ENCODE measurements at regions not wholly inside any gene's neighbourhood (a gene's known extent, or its start where the extent isn't known, plus 50 kb on each side); places are given as distances from the start of the nearest gene placed in this dataset.
"Not testable (repeated sequence)": the region's sequence is repeated elsewhere in the genome, so short reads cannot be mapped to it uniquely, and the experiment has no call there.

DNA sequence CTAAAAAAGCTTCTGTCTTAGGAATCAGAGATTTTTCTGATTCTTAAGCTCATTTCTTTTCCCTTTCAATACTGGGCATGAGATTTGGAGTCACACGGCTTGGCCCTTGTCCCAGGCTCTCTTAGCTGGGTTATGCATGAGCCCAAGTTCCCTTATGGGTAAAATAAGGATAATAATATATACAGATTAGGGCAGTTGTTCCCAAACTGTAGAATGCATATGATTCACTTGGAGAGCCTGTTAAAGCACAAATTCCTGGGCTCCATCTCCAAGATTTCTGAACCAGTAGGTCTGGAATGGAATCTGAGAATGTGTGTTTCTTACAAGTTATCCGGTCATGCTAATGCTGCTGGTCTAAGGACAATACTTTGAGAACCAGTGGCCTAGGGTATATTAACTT lies 154.0 kb downstream of the REEP3 start:
- Histone ChIP-seq H3K9me3 (ENCODE audit: control insufficient read depth, low read length) (no peaks in the 10 kb centered on the region), H3K27me3 (ENCODE audit: control insufficient read depth in 1 of 2, insufficient read depth in 2 of 2, low read length in 1 of 2) (no peaks in the 10 kb centered on the region), H3K4me1 (ENCODE audit: control insufficient read depth in 1 of 2, insufficient read depth in 2 of 2, low read length in 2 of 2) (peaks cover 0 to 5% of the 10 kb centered on the region in 2 donors), H3K4me3 (ENCODE audit: low read length in 2 of 2) (no peak overlapping the region), H3K36me3 (ENCODE audit: control insufficient read depth in 1 of 2, insufficient read depth in 2 of 2, low read length in 1 of 2) (no peaks in the 10 kb centered on the region), H3K27ac (ENCODE audit: low read depth in 1 of 2, low read length in 2 of 2) (no peak overlapping the region)
- intact Hi-C loops (cut with DNase I): no loop called here
- DNase-seq (no peak), ATAC-seq (ENCODE audit: low FRiP score) (no peak)
- 65 to 69% methylated on average over 2 of the region's 2 CpGs for WGBS, 2 donors

DNA sequence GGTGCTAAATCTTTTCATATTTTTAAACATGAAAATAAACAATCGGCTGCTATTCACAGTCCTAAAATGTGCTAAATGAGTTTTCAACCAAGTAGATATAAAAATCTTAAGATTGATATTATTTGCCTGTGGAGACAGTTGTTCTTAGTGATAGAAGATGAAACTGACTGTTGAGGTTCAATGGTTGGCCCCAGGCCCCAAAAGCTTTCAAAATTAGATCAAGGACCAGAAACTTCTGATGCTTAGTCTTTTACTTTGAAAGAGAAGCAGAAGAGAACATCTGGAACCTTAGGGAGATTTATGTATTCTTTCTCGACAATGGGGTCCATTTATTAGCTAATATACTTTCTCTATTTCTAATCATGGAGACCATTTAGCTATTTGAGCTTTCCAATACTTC lies 155.8 kb downstream of the REEP3 start:
- Histone ChIP-seq H3K27me3 (ENCODE audit: control insufficient read depth in 1 of 2, insufficient read depth in 2 of 2, low read length in 1 of 2) (no peaks in the 10 kb centered on the region), H3K27ac (ENCODE audit: low read depth in 1 of 2, low read length in 2 of 2) (no peak overlapping the region), H3K4me3 (ENCODE audit: low read length in 2 of 2) (no peak overlapping the region), H3K9me3 (ENCODE audit: control insufficient read depth, low read length) (no peaks in the 10 kb centered on the region), H3K36me3 (ENCODE audit: control insufficient read depth in 1 of 2, insufficient read depth in 2 of 2, low read length in 1 of 2) (no peaks in the 10 kb centered on the region), H3K4me1 (ENCODE audit: control insufficient read depth in 1 of 2, insufficient read depth in 2 of 2, low read length in 2 of 2) (no peaks in the 10 kb centered on the region)
- DNase-seq (no peak), ATAC-seq (ENCODE audit: low FRiP score) (no peak)
- 72 to 80% methylated on average over 2 of the region's 2 CpGs for WGBS, 2 donors
- intact Hi-C loops (cut with DNase I): no loop called here

DNA sequence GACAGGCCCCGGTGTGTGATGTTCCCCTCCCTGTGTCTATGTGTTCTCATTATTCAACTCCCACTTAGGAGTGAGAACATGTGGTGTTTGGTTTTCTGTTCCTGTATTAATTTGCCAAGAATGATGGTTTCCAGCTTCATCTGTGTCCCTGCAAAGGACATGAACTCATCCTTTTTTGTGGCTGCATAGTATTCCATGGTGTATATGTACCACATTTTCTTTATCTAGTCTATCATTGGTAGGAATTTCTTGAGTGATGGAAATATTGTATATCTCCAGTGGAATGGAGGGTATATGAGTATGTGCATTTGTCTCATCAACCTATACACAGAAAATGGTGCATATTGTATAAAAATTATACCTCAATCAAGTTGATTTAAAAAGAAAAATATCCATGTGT lies 159.3 kb downstream of the REEP3 start:
- intact Hi-C loops (cut with DNase I); ATAC-seq (ENCODE audit: low FRiP score); H3K36me3 ChIP-seq (ENCODE audit: control insufficient read depth in 1 of 2, insufficient read depth in 2 of 2, low read length in 1 of 2); H3K4me1 ChIP-seq (ENCODE audit: control insufficient read depth in 1 of 2, insufficient read depth in 2 of 2, low read length in 2 of 2); H3K9me3 ChIP-seq (ENCODE audit: control insufficient read depth, low read length); H3K27me3 ChIP-seq (ENCODE audit: control insufficient read depth in 1 of 2, insufficient read depth in 2 of 2, low read length in 1 of 2); H3K27ac ChIP-seq (ENCODE audit: low read depth in 1 of 2, low read length in 2 of 2); H3K4me3 ChIP-seq (ENCODE audit: low read length in 2 of 2); DNase-seq: not testable (repeated sequence)
- WGBS, 2 donors: 95 to 100% methylated on average over 1 of the region's 1 CpG

DNA sequence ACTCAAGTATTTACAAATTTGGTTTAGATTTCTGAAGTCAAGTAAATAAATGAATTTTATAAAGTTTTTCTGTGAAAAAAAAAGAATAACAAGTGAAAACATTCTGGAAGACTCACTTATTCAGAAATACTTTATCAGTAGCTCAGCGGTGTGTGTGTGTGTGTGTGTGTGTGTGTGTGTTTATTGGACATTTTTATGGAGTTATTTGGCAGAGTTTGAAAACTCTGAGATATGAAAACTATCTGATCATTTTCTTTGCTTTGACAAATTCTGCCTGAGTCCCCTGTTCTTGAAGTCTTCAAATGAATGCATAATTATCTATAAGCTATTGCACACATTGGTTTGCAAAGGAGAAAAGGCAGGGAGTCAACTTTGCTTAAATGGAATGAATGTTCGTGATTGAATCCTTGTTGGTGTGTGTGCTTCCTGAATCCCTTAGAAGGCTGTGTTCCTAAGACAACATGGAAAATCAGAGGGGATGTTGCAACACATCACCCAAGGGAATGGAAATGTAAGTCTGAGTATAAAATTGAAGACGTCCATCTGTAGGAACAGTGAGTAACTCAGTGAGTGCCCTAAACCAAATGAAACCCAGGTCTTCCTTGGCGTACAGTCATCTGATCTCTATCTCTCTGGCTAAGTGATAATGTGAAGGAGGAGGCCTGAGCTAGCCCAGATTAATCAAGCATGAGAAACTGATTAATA lies 160.9 kb downstream of the REEP3 start:
- Histone ChIP-seq H3K9me3 (ENCODE audit: control insufficient read depth, low read length) (no peaks in the 10 kb centered on the region), H3K27me3 (ENCODE audit: control insufficient read depth in 1 of 2, insufficient read depth in 2 of 2, low read length in 1 of 2) (no peaks in the 10 kb centered on the region), H3K4me3 (ENCODE audit: low read length in 2 of 2) (no peak overlapping the region), H3K36me3 (ENCODE audit: control insufficient read depth in 1 of 2, insufficient read depth in 2 of 2, low read length in 1 of 2) (no peaks in the 10 kb centered on the region), H3K4me1 (ENCODE audit: control insufficient read depth in 1 of 2, insufficient read depth in 2 of 2, low read length in 2 of 2) (peaks cover 0 to 3% of the 10 kb centered on the region in 2 donors), H3K27ac (ENCODE audit: low read depth in 1 of 2, low read length in 2 of 2) (no peak overlapping the region)
- intact Hi-C loops (cut with DNase I): no loop called here
- WGBS, 2 donors: 41 to 56% methylated on average over 4 of the region's 4 CpGs
- DNase-seq (no peak), ATAC-seq (ENCODE audit: low FRiP score) (peak; percentile 84)

DNA sequence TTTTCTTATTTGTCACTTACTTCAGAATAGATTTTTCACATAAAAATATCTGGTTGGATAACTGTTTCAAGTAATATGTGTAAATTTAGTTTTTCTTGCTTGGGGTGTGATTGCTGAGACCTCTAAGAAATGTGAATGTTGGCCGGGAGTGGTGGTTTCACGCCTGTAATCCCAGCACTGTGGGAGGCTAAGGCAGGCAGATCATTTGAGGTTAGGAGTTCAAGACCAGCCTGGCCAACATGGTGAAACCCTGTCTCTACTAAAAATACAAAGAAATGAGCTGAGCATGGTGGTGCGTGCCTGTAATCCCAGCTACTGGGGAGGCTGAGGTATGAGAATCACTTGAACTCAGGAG lies 161.5 kb downstream of the REEP3 start:
- H3K4me1 ChIP-seq (ENCODE audit: control insufficient read depth in 1 of 2, insufficient read depth in 2 of 2, low read length in 2 of 2); intact Hi-C loops (cut with DNase I); H3K9me3 ChIP-seq (ENCODE audit: control insufficient read depth, low read length); DNase-seq; H3K36me3 ChIP-seq (ENCODE audit: control insufficient read depth in 1 of 2, insufficient read depth in 2 of 2, low read length in 1 of 2); H3K4me3 ChIP-seq (ENCODE audit: low read length in 2 of 2); H3K27me3 ChIP-seq (ENCODE audit: control insufficient read depth in 1 of 2, insufficient read depth in 2 of 2, low read length in 1 of 2); ATAC-seq (ENCODE audit: low FRiP score); H3K27ac ChIP-seq (ENCODE audit: low read depth in 1 of 2, low read length in 2 of 2): not testable (repeated sequence)
- 88 to 91% methylated on average over 3 of the region's 3 CpGs for WGBS, 2 donors

DNA sequence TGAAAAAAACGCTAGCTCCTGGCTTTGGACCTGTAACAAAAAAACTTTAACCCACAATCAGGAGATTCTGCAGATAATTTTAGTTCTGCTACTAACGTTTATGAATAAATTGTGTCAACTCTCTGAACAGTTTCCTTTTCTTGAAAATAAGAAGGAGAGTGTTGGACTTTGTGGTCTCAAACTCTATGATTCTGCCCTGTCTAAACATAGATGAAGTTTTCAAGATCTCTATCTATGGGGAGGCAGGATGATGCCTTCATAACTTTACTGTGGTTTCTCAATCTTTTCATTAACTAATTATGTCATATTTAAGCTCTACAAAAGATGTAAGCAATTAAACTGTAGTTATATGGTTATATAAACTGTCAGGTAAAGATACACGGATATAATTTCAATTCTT lies 162.0 kb downstream of the REEP3 start:
- Histone ChIP-seq H3K36me3 (ENCODE audit: control insufficient read depth in 1 of 2, insufficient read depth in 2 of 2, low read length in 1 of 2) (no peaks in the 10 kb centered on the region), H3K27me3 (ENCODE audit: control insufficient read depth in 1 of 2, insufficient read depth in 2 of 2, low read length in 1 of 2) (no peaks in the 10 kb centered on the region), H3K4me1 (ENCODE audit: control insufficient read depth in 1 of 2, insufficient read depth in 2 of 2, low read length in 2 of 2) (peaks cover 0 to 3% of the 10 kb centered on the region in 2 donors), H3K4me3 (ENCODE audit: low read length in 2 of 2) (no peak overlapping the region), H3K9me3 (ENCODE audit: control insufficient read depth, low read length) (no peaks in the 10 kb centered on the region), H3K27ac (ENCODE audit: low read depth in 1 of 2, low read length in 2 of 2) (no peak overlapping the region)
- DNase-seq: no peak
- no peak for ATAC-seq (ENCODE audit: low FRiP score)
- intact Hi-C loops (cut with DNase I): no loop called here
- 76 to 84% methylated on average over 3 of the region's 3 CpGs for WGBS, 2 donors

DNA sequence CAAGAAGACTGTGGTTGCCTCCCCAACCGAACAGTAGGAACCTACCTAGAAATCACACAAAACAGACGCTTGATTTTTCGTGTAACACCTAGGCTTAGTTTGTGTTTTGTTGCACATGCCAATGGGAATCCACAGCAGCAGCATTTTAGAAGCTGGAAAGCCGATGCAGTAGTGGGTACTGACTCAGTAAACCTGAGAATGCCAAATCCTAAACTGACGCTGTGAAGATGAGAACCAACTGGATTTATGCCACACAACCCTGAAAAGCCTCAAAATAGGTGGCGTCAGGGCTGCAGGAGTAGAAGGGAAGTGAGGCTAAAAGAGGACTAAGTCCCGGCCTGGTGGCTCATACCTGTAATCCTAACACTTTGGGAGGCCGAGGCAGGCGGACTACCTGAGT lies 162.5 kb downstream of the REEP3 start:
- Histone ChIP-seq H3K36me3 (ENCODE audit: control insufficient read depth in 1 of 2, insufficient read depth in 2 of 2, low read length in 1 of 2) (no peaks in the 10 kb centered on the region), H3K9me3 (ENCODE audit: control insufficient read depth, low read length) (no peaks in the 10 kb centered on the region), H3K4me3 (ENCODE audit: low read length in 2 of 2) (no peak overlapping the region), H3K27ac (ENCODE audit: low read depth in 1 of 2, low read length in 2 of 2) (no peak overlapping the region), H3K4me1 (ENCODE audit: control insufficient read depth in 1 of 2, insufficient read depth in 2 of 2, low read length in 2 of 2) (peaks cover 0 to 3% of the 10 kb centered on the region in 2 donors), H3K27me3 (ENCODE audit: control insufficient read depth in 1 of 2, insufficient read depth in 2 of 2, low read length in 1 of 2) (no peaks in the 10 kb centered on the region)
- no peak for ATAC-seq (ENCODE audit: low FRiP score)
- intact Hi-C loops (cut with DNase I): no loop called here
- WGBS, 2 donors: 94 to 95% methylated on average over 9 of the region's 9 CpGs
- no peak for DNase-seq

DNA sequence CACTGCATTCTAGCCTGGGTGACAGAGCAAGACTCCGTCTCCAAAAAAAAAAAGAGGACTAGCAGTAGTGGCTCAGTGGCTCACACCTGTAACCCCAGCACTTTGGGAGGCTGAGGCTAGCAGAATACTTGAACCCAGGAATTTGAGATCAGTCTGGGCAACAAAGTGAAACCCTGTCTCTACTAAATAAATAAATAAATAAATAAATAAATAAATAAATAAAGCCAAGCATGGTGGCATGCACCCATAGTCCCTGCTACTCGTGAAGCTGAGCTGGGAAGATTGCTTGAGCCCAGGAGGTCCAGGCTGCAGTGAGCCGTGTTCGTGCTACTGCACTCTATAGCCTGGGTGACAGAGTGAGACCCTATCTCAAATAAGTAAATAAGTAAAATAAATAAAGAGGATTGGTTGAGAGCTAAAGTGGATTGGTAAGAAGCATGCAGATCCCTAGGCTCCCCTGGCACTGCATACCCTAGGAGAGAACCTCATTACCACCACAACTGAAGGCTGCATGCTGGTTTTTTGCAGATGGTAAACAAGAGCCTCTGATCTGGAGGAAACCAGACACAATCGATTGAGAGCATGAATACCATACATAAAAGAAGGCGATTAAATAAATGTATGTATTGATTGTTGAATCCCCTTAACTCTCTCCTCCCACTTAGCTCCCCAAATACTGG lies 163.2 kb downstream of the REEP3 start:
- H3K27ac ChIP-seq (ENCODE audit: low read depth in 1 of 2, low read length in 2 of 2): no peak overlapping the region
- no peaks in the 10 kb centered on the region for H3K36me3 ChIP-seq (ENCODE audit: control insufficient read depth in 1 of 2, insufficient read depth in 2 of 2, low read length in 1 of 2)
- H3K4me1 ChIP-seq (ENCODE audit: control insufficient read depth in 1 of 2, insufficient read depth in 2 of 2, low read length in 2 of 2): peaks cover 0 to 3% of the 10 kb centered on the region in 2 donors
- ATAC-seq (ENCODE audit: low FRiP score) (no peak), DNase-seq (no peak)
- H3K27me3 ChIP-seq (ENCODE audit: control insufficient read depth in 1 of 2, insufficient read depth in 2 of 2, low read length in 1 of 2): no peaks in the 10 kb centered on the region
- no peak overlapping the region for H3K4me3 ChIP-seq (ENCODE audit: low read length in 2 of 2)
- intact Hi-C loops (cut with DNase I): no loop called here
- WGBS, 2 donors: 89 to 90% methylated on average over 6 of the region's 6 CpGs
- no peaks in the 10 kb centered on the region for H3K9me3 ChIP-seq (ENCODE audit: control insufficient read depth, low read length)

DNA sequence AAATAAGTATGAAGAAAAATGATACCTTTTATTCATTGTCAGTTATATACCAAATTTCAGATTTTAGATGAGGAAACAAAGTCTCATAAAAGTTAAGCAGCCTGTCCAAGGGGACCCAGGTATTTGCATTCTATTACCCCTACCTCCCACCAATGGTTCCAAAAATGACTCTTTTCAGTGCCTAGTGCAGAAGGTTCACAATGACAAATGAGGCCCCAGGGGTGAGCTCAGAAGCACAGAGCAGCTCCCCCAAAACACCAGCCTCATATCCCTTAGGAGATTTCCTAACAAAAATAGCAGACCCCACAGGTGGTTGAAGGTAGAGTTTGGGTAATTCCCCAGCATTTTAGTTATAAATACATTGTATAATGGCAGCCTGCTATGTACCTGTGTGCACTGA lies 168.6 kb downstream of the REEP3 start:
- no peak for ATAC-seq (ENCODE audit: low FRiP score)
- no peak for DNase-seq
- intact Hi-C loops (cut with DNase I): no loop called here
- Histone ChIP-seq H3K4me3 (ENCODE audit: low read length in 2 of 2) (no peak overlapping the region), H3K27ac (ENCODE audit: low read depth in 1 of 2, low read length in 2 of 2) (no peak overlapping the region), H3K36me3 (ENCODE audit: control insufficient read depth in 1 of 2, insufficient read depth in 2 of 2, low read length in 1 of 2) (no peaks in the 10 kb centered on the region), H3K27me3 (ENCODE audit: control insufficient read depth in 1 of 2, insufficient read depth in 2 of 2, low read length in 1 of 2) (no peaks in the 10 kb centered on the region), H3K9me3 (ENCODE audit: control insufficient read depth, low read length) (no peaks in the 10 kb centered on the region), H3K4me1 (ENCODE audit: control insufficient read depth in 1 of 2, insufficient read depth in 2 of 2, low read length in 2 of 2) (no peaks in the 10 kb centered on the region)

Data from aorta (tissue), 5 donors.